IMR-90 (cell line): ENCODE measurements at regions not wholly inside any gene's neighbourhood (a gene's known extent, or its start where the extent isn't known, plus 50 kb on each side); places are given as distances from the start of the nearest gene placed in this dataset.

Source experiments
- CEBPB ChIP-seq: IDR thresholded peaks from 2 replicates; pipeline ENCODE4 v1.6.1; 2012; ENCODE audit warnings: low read depth, low read length, improper control_type of control experiment
- CTCF ChIP-seq: conservative IDR thresholded peaks from 2 replicates; pipeline ENCODE4 v1.5.1; 2012; ENCODE audit warnings: mild to moderate bottlenecking, low read depth, low read length, improper control_type of control experiment
- ELK1 ChIP-seq: fragments of 150-350 bp; IDR thresholded peaks from 2 replicates; pipeline ENCODE4 v1.6.1; 2016; ENCODE audit warnings: low read depth, mild to moderate bottlenecking, low read length, moderate library complexity, borderline replicate concordance
- FOS ChIP-seq: fragments of 150-350 bp; IDR thresholded peaks from 2 replicates; pipeline ENCODE4 v1.6.1; 2016; ENCODE audit warnings: low read depth, low read length
- MAFK ChIP-seq: IDR thresholded peaks from 2 replicates; pipeline ENCODE4 v1.6.1; 2012; ENCODE audit warnings: low read depth, low read length, improper control_type of control experiment
- POLR2A ChIP-seq: IDR thresholded peaks from 2 replicates; pipeline ENCODE4 v1.6.1; 2012; ENCODE audit warnings: mild to moderate bottlenecking, low read depth, low read length
- RAD21 ChIP-seq: IDR thresholded peaks from 2 replicates; pipeline ENCODE4 v1.6.1; 2012; ENCODE audit warnings: low read length, improper control_type of control experiment
- RCOR1 ChIP-seq: IDR thresholded peaks from 2 replicates; pipeline ENCODE4 v1.6.1; 2012; ENCODE audit warnings: mild to moderate bottlenecking, low read length, improper control_type of control experiment; ENCODE audit not compliant: insufficient replicate concordance
- SMC3 ChIP-seq: fragments of 150-350 bp; IDR thresholded peaks from 2 replicates; pipeline ENCODE4 v1.6.1; 2016; ENCODE audit warnings: low read depth, mild to moderate bottlenecking, antibody characterized with exemption, low read length, moderate library complexity
- USF2 ChIP-seq: fragments of 150-350 bp; IDR thresholded peaks from 2 replicates; pipeline ENCODE4 v1.6.1; 2017; ENCODE audit warnings: mild to moderate bottlenecking, antibody characterized with exemption, low read length, low read depth

- TF ChIP-seq CTCF: no peak
- no peak for TF ChIP-seq FOS
- no peak for TF ChIP-seq SMC3
- no peak for TF ChIP-seq POLR2A
- TF ChIP-seq CEBPB: no peak
- no peak for TF ChIP-seq USF2
- no peak for TF ChIP-seq MAFK
- TF ChIP-seq RCOR1: no peak
- TF ChIP-seq RAD21: no peak
- TF ChIP-seq ELK1: no peak
These were observed 690.3 kb downstream of the TMEM121 start for GRCh38 chr14:106216679-106217078.
